IPS-20b (cell line): ENCODE measurements at regions not wholly inside any gene's neighbourhood (a gene's known extent, or its start where the extent isn't known, plus 50 kb on each side); places are given as distances from the start of the nearest gene placed in this dataset.

Source experiments
- H3K27ac ChIP-seq: one replicate; pipeline ENCODE4 v1.5.1; 2013; ENCODE audit warnings: low read length
- H3K27me3 ChIP-seq: 2 replicates; pipeline ENCODE4 v1.6.1; 2013; ENCODE audit warnings: mild to moderate bottlenecking, low read length, inconsistent platforms; ENCODE audit not compliant: insufficient read depth
- H3K36me3 ChIP-seq: 2 replicates; pipeline ENCODE4 v1.6.1; 2013; ENCODE audit warnings: low read depth, mild to moderate bottlenecking, inconsistent platforms, low read length, moderate library complexity; ENCODE audit not compliant: insufficient read depth
- H3K4me1 ChIP-seq: 2 replicates; pipeline ENCODE4 v1.6.1; 2013; ENCODE audit warnings: mild to moderate bottlenecking, control low read depth, inconsistent platforms, low read length, moderate library complexity; ENCODE audit not compliant: insufficient read depth
- H3K4me3 ChIP-seq: 2 replicates; pipeline ENCODE4 v1.5.1; 2013; ENCODE audit warnings: mild to moderate bottlenecking, low read length, inconsistent platforms
- H3K9ac ChIP-seq: 2 replicates; pipeline ENCODE4 v1.6.1; 2013; ENCODE audit warnings: low read depth, mild to moderate bottlenecking, inconsistent platforms, low read length, moderate library complexity
- H3K9me3 ChIP-seq: 2 replicates; pipeline ENCODE4 v1.6.1; 2013; ENCODE audit warnings: mild to moderate bottlenecking, low read depth, low read length, inconsistent platforms; ENCODE audit not compliant: insufficient read depth

GRCh38 chr6:15989397-15989796, 139.5 kb upstream of the MYLIP start:
- Histone ChIP-seq H3K9me3 (no peaks in the 10 kb centered on the region), H3K27me3 (no peaks in the 10 kb centered on the region), H3K27ac (no peak overlapping the region), H3K9ac (no peak overlapping the region), H3K36me3 (no peaks in the 10 kb centered on the region), H3K4me3 (no peak overlapping the region), H3K4me1 (peaks cover 10% of the 10 kb centered on the region; the same call in 1 of the 2 replicates)

GRCh38 chr6:15987569-15987968, 141.3 kb upstream of the MYLIP start:
- Histone ChIP-seq H3K36me3 (no peaks in the 10 kb centered on the region), H3K9me3 (no peaks in the 10 kb centered on the region), H3K27ac (no peak overlapping the region), H3K4me3 (no peak overlapping the region), H3K4me1 (peaks cover 10% of the 10 kb centered on the region; the same call in 1 of the 2 replicates), H3K9ac (no peak overlapping the region), H3K27me3 (no peaks in the 10 kb centered on the region)

- H3K27ac ChIP-seq = no peak overlapping the region
- H3K27me3 ChIP-seq = no peaks in the 10 kb centered on the region
- H3K4me3 ChIP-seq = no peak overlapping the region
- no peaks in the 10 kb centered on the region for H3K9me3 ChIP-seq
- peaks cover 10% of the 10 kb centered on the region; the same call in 1 of the 2 replicates for H3K4me1 ChIP-seq
- H3K9ac ChIP-seq = no peak overlapping the region
- no peaks in the 10 kb centered on the region for H3K36me3 ChIP-seq
Measured at GRCh38 chr6:15986027-15986629, 142.8 kb upstream of the MYLIP start.

- H3K27me3 ChIP-seq = no peaks in the 10 kb centered on the region
- no peaks in the 10 kb centered on the region for H3K9me3 ChIP-seq
- peaks cover 10% of the 10 kb centered on the region; the same call in 1 of the 2 replicates for H3K4me1 ChIP-seq
- no peaks in the 10 kb centered on the region for H3K36me3 ChIP-seq
- no peak overlapping the region for H3K4me3 ChIP-seq
- no peak overlapping the region for H3K27ac ChIP-seq
- H3K9ac ChIP-seq = no peak overlapping the region
Measured at GRCh38 chr6:15985379-15985959, 143.4 kb upstream of the MYLIP start.

GRCh38 chr6:15981956-15982355, 146.9 kb upstream of the MYLIP start:
- Histone ChIP-seq H3K4me1 (peaks cover 5% of the 10 kb centered on the region; the same call in 1 of the 2 replicates), H3K36me3 (no peaks in the 10 kb centered on the region), H3K9ac (no peak overlapping the region), H3K27me3 (no peaks in the 10 kb centered on the region), H3K9me3 (no peaks in the 10 kb centered on the region), H3K27ac (no peak overlapping the region), H3K4me3 (no peak overlapping the region)

GRCh38 chr6:15980801-15981200, 148.1 kb upstream of the MYLIP start:
- no peak overlapping the region for H3K9ac ChIP-seq
- H3K9me3 ChIP-seq = no peaks in the 10 kb centered on the region; the same call in 1 of the 2 replicates
- no peaks in the 10 kb centered on the region for H3K27me3 ChIP-seq
- peaks cover 5% of the 10 kb centered on the region; the same call in 1 of the 2 replicates for H3K4me1 ChIP-seq
- no peaks in the 10 kb centered on the region for H3K36me3 ChIP-seq
- no peak overlapping the region for H3K27ac ChIP-seq
- no peak overlapping the region for H3K4me3 ChIP-seq

GRCh38 chr6:15978426-15978825, 150.5 kb upstream of the MYLIP start:
- H3K9ac ChIP-seq = no peak overlapping the region
- H3K36me3 ChIP-seq = no peaks in the 10 kb centered on the region
- H3K9me3 ChIP-seq = peaks cover 3% of the 10 kb centered on the region
- no peaks in the 10 kb centered on the region for H3K27me3 ChIP-seq
- no peaks in the 10 kb centered on the region for H3K4me1 ChIP-seq
- no peak overlapping the region for H3K4me3 ChIP-seq
- no peak overlapping the region for H3K27ac ChIP-seq

GRCh38 chr6:15977050-15977449, 151.8 kb upstream of the MYLIP start:
- no peak overlapping the region for H3K9ac ChIP-seq
- H3K36me3 ChIP-seq = no peaks in the 10 kb centered on the region
- no peak overlapping the region for H3K4me3 ChIP-seq
- H3K4me1 ChIP-seq = no peaks in the 10 kb centered on the region
- H3K9me3 ChIP-seq = peaks cover 3% of the 10 kb centered on the region
- H3K27ac ChIP-seq = no peak overlapping the region
- H3K27me3 ChIP-seq = no peaks in the 10 kb centered on the region

- no peak overlapping the region for H3K9ac ChIP-seq
- H3K4me1 ChIP-seq = no peaks in the 10 kb centered on the region
- H3K4me3 ChIP-seq = no peak overlapping the region
Measured at GRCh38 chr6:15974817-15975216, 154.1 kb upstream of the MYLIP start.

GRCh38 chr6:15970517-15970916, 158.4 kb upstream of the MYLIP start:
- Histone ChIP-seq H3K4me3 (no peak overlapping the region), H3K36me3 (no peaks in the 10 kb centered on the region), H3K27ac (no peak overlapping the region), H3K9me3 (peaks cover 3% of the 10 kb centered on the region; the same call in 1 of the 2 replicates), H3K27me3 (no peaks in the 10 kb centered on the region), H3K9ac (no peak overlapping the region), H3K4me1 (no peaks in the 10 kb centered on the region)

More at GRCh38 chr6:15974817-15975216, 154.1 kb upstream of the MYLIP start:
- Histone ChIP-seq H3K27me3 (no peaks in the 10 kb centered on the region), H3K27ac (no peak overlapping the region), H3K36me3 (no peaks in the 10 kb centered on the region), H3K9me3 (peaks cover 3% of the 10 kb centered on the region)

GRCh38 chr6:15969236-15969778, 159.6 kb upstream of the MYLIP start:
- Histone ChIP-seq H3K4me3 (no peak overlapping the region), H3K27me3 (no peaks in the 10 kb centered on the region), H3K9me3 (peaks cover 3% of the 10 kb centered on the region; the same call in 1 of the 2 replicates), H3K27ac (no peak overlapping the region), H3K4me1 (no peaks in the 10 kb centered on the region), H3K9ac (no peak overlapping the region), H3K36me3 (no peaks in the 10 kb centered on the region)

GRCh38 chr6:15968519-15968918, 160.4 kb upstream of the MYLIP start:
- no peak overlapping the region for H3K9ac ChIP-seq
- H3K27me3 ChIP-seq = no peaks in the 10 kb centered on the region
- H3K27ac ChIP-seq = no peak overlapping the region
- no peak overlapping the region for H3K4me3 ChIP-seq
- H3K36me3 ChIP-seq = no peaks in the 10 kb centered on the region
- no peaks in the 10 kb centered on the region for H3K9me3 ChIP-seq
- H3K4me1 ChIP-seq = no peaks in the 10 kb centered on the region
